NCI-H748 (cell line): ENCODE measurements at regions not wholly inside any gene's neighbourhood (a gene's known extent, or its start where the extent isn't known, plus 50 kb on each side); places are given as distances from the start of the nearest gene placed in this dataset.
A peak's percentile ranks its signal among the peaks of the same experiment; 100 is the strongest.
"Not testable (repeated sequence)": the region's sequence is repeated elsewhere in the genome, so short reads cannot be mapped to it uniquely, and the experiment has no call there.

Experiments used
- DNase-seq: peaks from one replicate; lab custom pipeline; 2025; ENCODE audit not compliant: unreplicated experiment; lab: John Stamatoyannopoulos, UW

GRCh38 chr7:68207676-68208075 is 1211.0 kb downstream of the TYW1 start:
- no peak for DNase-seq

GRCh38 chr7:68209486-68209885 is 1212.9 kb downstream of the TYW1 start:
- no peak for DNase-seq

GRCh38 chr7:68213838-68214237 is 1217.2 kb downstream of the TYW1 start:
- DNase-seq, result no peak

GRCh38 chr7:68216051-68216450 is 1219.4 kb downstream of the TYW1 start:
- no peak for DNase-seq

GRCh38 chr7:68217426-68217825 is 1220.8 kb downstream of the TYW1 start:
- DNase-seq, result no peak

- no peak for DNase-seq
Measured at GRCh38 chr7:68218461-68218860, 1221.8 kb downstream of the TYW1 start.

- DNase-seq, result no peak
Measured at GRCh38 chr7:68222311-68222710, 1225.7 kb downstream of the TYW1 start.

GRCh38 chr7:68224041-68224741 is 1227.6 kb downstream of the TYW1 start:
- peak; percentile 79 for DNase-seq

- not testable (repeated sequence) for DNase-seq
Measured at GRCh38 chr7:68231011-68231410, 1234.4 kb downstream of the TYW1 start.

- no peak for DNase-seq
Measured at GRCh38 chr7:68235937-68236336, 1239.3 kb downstream of the TYW1 start.

GRCh38 chr7:68238204-68238805 is 1241.7 kb downstream of the TYW1 start:
- no peak for DNase-seq

- DNase-seq, result no peak
Measured at GRCh38 chr7:68243128-68243527, 1246.5 kb downstream of the TYW1 start.

- peak; percentile 9 for DNase-seq
Measured at GRCh38 chr7:68244389-68244788, 1247.8 kb downstream of the TYW1 start.

- DNase-seq, result peak; percentile 42
Measured at GRCh38 chr7:68245688-68246087, 1249.1 kb downstream of the TYW1 start.

- peak; percentile 97 for DNase-seq
Measured at GRCh38 chr7:68246189-68246633, 1249.6 kb downstream of the TYW1 start.

GRCh38 chr7:68247126-68247525 is 1250.5 kb downstream of the TYW1 start:
- no peak for DNase-seq

- DNase-seq, result no peak
Measured at GRCh38 chr7:68247571-68247970, 1250.9 kb downstream of the TYW1 start.

GRCh38 chr7:68248973-68249372 is 1252.3 kb downstream of the TYW1 start:
- no peak for DNase-seq

- DNase-seq, result no peak
Measured at GRCh38 chr7:68249611-68250010, 1253.0 kb downstream of the TYW1 start.

- DNase-seq, result peak; percentile 11
Measured at GRCh38 chr7:68250143-68250542, 1253.5 kb downstream of the TYW1 start.

GRCh38 chr7:68254815-68255214 is 1258.2 kb downstream of the TYW1 start:
- DNase-seq, result not testable (repeated sequence)

- no peak for DNase-seq
Measured at GRCh38 chr7:68256295-68256694, 1259.7 kb downstream of the TYW1 start.

GRCh38 chr7:68258609-68259008 is 1262.0 kb downstream of the TYW1 start:
- DNase-seq, result peak; percentile 37
